Liver (tissue), 8 donors: ENCODE measurements at regions not wholly inside any gene's neighbourhood (a gene's known extent, or its start where the extent isn't known, plus 50 kb on each side); places are given as distances from the start of the nearest gene placed in this dataset.

ENCODE experiments used
- DNase-seq: peaks from one replicate; pipeline ENCODE4 v3.0.0-alpha.2; 2017; ENCODE audit warnings: low spot score
- H3K27ac ChIP-seq, 2 donors: one replicate each; pipeline ENCODE4 v1.7.0; 2013; ENCODE audit warnings: inconsistent platforms in 2 of 2, low read length in 2 of 2, control low read depth in 1 of 2, low read depth in 1 of 2, mild to moderate bottlenecking in 1 of 2
- H3K27me3 ChIP-seq, 4 donors: one replicate each; pipeline versions ENCODE4 v1.6.1 to v1.7.0; 2013; ENCODE audit warnings: low read length in 3 of 4, inconsistent platforms in 1 of 4, mild to moderate bottlenecking in 1 of 4, moderate library complexity in 1 of 4; ENCODE audit not compliant: control insufficient read depth in 4 of 4, insufficient read depth in 4 of 4
- H3K36me3 ChIP-seq, 4 donors: one replicate each; pipeline versions ENCODE4 v1.6.1 to v1.7.0; 2013; ENCODE audit warnings: low read length in 3 of 4, mild to moderate bottlenecking in 3 of 4, low read depth in 1 of 4, moderate library complexity in 1 of 4; ENCODE audit not compliant: control insufficient read depth in 4 of 4, insufficient read depth in 3 of 4
- H3K4me1 ChIP-seq, 4 donors: one replicate each; pipeline versions ENCODE4 v1.6.1 to v1.7.0; 2013; ENCODE audit warnings: low read length in 3 of 4, mild to moderate bottlenecking in 3 of 4, moderate library complexity in 1 of 4; ENCODE audit not compliant: control insufficient read depth in 4 of 4, insufficient read depth in 4 of 4
- H3K4me3 ChIP-seq, 3 donors: one replicate each; pipeline versions ENCODE4 v1.6.1 to v1.7.0; 2013; ENCODE audit warnings: low read length in 3 of 3, control low read depth in 1 of 3, low read depth in 1 of 3, mild to moderate bottlenecking in 1 of 3
- H3K9ac ChIP-seq, 2 donors: one replicate each; pipeline ENCODE4 v1.7.0; 2013; ENCODE audit warnings: low read length in 2 of 2, mild to moderate bottlenecking in 2 of 2, moderate library complexity in 2 of 2, control low read depth in 1 of 2, low read depth in 1 of 2
- H3K9me3 ChIP-seq, 4 donors: one replicate each; pipeline versions ENCODE4 v1.6.1 to v1.7.0; 2013; ENCODE audit warnings: low read length in 3 of 4; ENCODE audit not compliant: control insufficient read depth in 4 of 4
- FOXA1 ChIP-seq: IDR thresholded peaks from 2 replicates; pipeline ENCODE4 v1.6.1; 2016; ENCODE audit warnings: antibody characterized with exemption
- FOXA2 ChIP-seq: IDR thresholded peaks from 2 replicates; pipeline ENCODE4 v1.6.1; 2016; ENCODE audit warnings: antibody characterized with exemption
- GABPA ChIP-seq, 2 donors: IDR thresholded peaks in 1 of 2; conservative IDR thresholded peaks in 1 of 2; 2 replicates each; pipeline ENCODE4 v1.6.1; 2016; ENCODE audit warnings: antibody characterized with exemption in 2 of 2, mild to moderate bottlenecking in 1 of 2, moderate library complexity in 1 of 2
- HNF4A ChIP-seq, 2 donors: conservative IDR thresholded peaks; 2 replicates each; pipeline ENCODE4 v1.6.1; 2016; ENCODE audit warnings: antibody characterized with exemption in 2 of 2, mild to moderate bottlenecking in 2 of 2
- HNF4G ChIP-seq: IDR thresholded peaks from 2 replicates; pipeline ENCODE4 v1.6.1; 2016; ENCODE audit warnings: antibody characterized with exemption
- NR2F2 ChIP-seq: IDR thresholded peaks from 2 replicates; pipeline ENCODE4 v1.6.1; 2016; ENCODE audit warnings: antibody characterized with exemption
- RAD21 ChIP-seq, 2 donors: IDR thresholded peaks; 2 replicates each; pipeline ENCODE4 v1.6.1; 2016; ENCODE audit warnings: antibody characterized with exemption in 2 of 2, mild to moderate bottlenecking in 2 of 2
- SP1 ChIP-seq: IDR thresholded peaks from 2 replicates; pipeline ENCODE4 v1.6.1; 2018; ENCODE audit warnings: antibody characterized with exemption, mild to moderate bottlenecking
- TAF1 ChIP-seq: conservative IDR thresholded peaks from 2 replicates; pipeline ENCODE4 v1.6.1; 2016; ENCODE audit warnings: antibody characterized with exemption, mild to moderate bottlenecking
- YY1 ChIP-seq: IDR thresholded peaks from 2 replicates; pipeline ENCODE4 v1.6.1; 2016; ENCODE audit warnings: antibody characterized with exemption, mild to moderate bottlenecking
- WGBS: extraction: QIAGEN DNeasy Blood & Tissue Kit; methylation state at CpG from one replicate; pipeline ENCODE4 v1.1.7; 2013; 5-methylcytosine and 5-hydroxymethylcytosine counted together
- TF ChIP-seq, protein P1 (sequence below): IDR thresholded peaks from 2 replicates; pipeline ENCODE4 v1.6.1; 2016; ENCODE audit warnings: antibody characterized with exemption
- TF ChIP-seq, protein P2 (sequence below): fragments of 150-350 bp; IDR thresholded peaks from 2 replicates; pipeline ENCODE4 v1.5.1; 2017; ENCODE audit warnings: improper control_type of control experiment, low read depth, low read length; ENCODE audit not compliant: missing input control
- TF ChIP-seq, protein P3 (sequence below): IDR thresholded peaks from 2 replicates; pipeline ENCODE4 v1.6.1; 2016; ENCODE audit warnings: antibody characterized with exemption, mild to moderate bottlenecking
- TF ChIP-seq, protein P4 (sequence below): IDR thresholded peaks from 2 replicates; pipeline ENCODE4 v1.6.1; 2016; ENCODE audit warnings: antibody characterized with exemption
- donor health status: healthy.
- donor health status: healthy.
- donor health status: healthy.
- donor health status: healthy.
- donor health status: healthy.

DNA sequence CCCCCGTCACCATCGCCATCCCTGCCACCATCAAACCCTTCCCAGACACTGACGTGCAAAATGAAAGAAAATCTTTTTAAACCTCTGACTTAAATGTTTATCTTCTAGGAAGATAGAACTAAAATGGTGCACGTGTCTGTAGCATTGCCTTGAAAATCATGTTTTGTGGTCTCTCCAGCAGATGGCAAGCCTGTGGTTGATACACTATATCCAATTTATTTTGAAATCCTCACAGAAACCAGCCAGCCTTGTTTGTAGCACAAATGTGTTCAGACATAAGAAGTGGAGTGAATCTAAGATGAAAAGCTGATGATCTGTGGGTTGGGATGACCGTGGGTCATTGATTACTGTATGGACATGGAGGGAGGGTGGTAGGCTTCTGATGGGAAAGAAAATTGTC is 436.2 kb upstream of the SMIM21 start:
- DNase-seq, result no peak
- Histone ChIP-seq H3K27me3 (no peaks in the 10 kb centered on the region), H3K4me1 (no peaks in the 10 kb centered on the region), H3K9me3 (no peaks in the 10 kb centered on the region), H3K9ac (no peak overlapping the region), H3K36me3 (no peaks in the 10 kb centered on the region), H3K4me3 (no peak overlapping the region), H3K27ac (no peak overlapping the region)
- TF ChIP-seq YY1 (no peak), GABPA (IDR thresholded peaks at IDR 0.05 in 1 of 2, conservative IDR thresholded peaks at IDR 0.05 in 1 of 2) (no peak), FOXA1 (no peak), NR2F2 (no peak)
- TF ChIP-seq, protein P1, sequence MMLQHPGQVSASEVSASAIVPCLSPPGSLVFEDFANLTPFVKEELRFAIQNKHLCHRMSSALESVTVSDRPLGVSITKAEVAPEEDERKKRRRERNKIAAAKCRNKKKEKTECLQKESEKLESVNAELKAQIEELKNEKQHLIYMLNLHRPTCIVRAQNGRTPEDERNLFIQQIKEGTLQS, result no peak
- WGBS, result 80% methylated on average over 5 of the region's 5 CpGs

DNA sequence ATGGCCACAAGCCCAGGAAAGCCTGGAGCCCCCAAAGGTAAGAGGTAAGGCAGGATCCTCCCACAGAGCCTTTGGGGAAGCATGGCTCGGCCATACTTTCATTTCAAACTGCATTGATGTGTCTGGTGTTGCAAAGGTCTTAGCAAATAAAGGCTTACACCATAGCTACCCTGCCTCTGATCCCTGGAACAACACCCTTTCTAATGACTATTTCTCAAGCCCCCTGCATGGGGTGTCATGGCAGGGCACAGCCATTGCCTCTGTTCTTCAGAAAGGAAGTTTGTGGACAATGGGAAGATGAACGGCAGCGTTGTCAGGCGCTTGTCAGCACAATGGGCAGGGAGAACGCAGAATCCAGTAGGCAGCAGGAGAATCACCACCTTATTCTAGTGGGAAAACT is 435.0 kb upstream of the SMIM21 start:
- H3K36me3 ChIP-seq, result no peaks in the 10 kb centered on the region
- no peak overlapping the region for H3K4me3 ChIP-seq
- H3K4me1 ChIP-seq, result no peaks in the 10 kb centered on the region
- no peak for DNase-seq
- TF ChIP-seq, protein P1, result no peak
- TF ChIP-seq TAF1, result no peak
- TF ChIP-seq FOXA2, result no peak
- TF ChIP-seq YY1, result no peak
- TF ChIP-seq, protein P2, sequence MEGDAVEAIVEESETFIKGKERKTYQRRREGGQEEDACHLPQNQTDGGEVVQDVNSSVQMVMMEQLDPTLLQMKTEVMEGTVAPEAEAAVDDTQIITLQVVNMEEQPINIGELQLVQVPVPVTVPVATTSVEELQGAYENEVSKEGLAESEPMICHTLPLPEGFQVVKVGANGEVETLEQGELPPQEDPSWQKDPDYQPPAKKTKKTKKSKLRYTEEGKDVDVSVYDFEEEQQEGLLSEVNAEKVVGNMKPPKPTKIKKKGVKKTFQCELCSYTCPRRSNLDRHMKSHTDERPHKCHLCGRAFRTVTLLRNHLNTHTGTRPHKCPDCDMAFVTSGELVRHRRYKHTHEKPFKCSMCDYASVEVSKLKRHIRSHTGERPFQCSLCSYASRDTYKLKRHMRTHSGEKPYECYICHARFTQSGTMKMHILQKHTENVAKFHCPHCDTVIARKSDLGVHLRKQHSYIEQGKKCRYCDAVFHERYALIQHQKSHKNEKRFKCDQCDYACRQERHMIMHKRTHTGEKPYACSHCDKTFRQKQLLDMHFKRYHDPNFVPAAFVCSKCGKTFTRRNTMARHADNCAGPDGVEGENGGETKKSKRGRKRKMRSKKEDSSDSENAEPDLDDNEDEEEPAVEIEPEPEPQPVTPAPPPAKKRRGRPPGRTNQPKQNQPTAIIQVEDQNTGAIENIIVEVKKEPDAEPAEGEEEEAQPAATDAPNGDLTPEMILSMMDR, result no peak
- TF ChIP-seq HNF4A (conservative IDR thresholded peaks at IDR 0.05), result no peak
- TF ChIP-seq NR2F2, result no peak
- TF ChIP-seq RAD21 (IDR thresholded peaks at IDR 0.05), result no peak
- no peak for TF ChIP-seq HNF4G
- TF ChIP-seq GABPA (IDR thresholded peaks at IDR 0.05 in 1 of 2, conservative IDR thresholded peaks at IDR 0.05 in 1 of 2), result no peak
- TF ChIP-seq SP1, result no peak
- TF ChIP-seq, protein P3, sequence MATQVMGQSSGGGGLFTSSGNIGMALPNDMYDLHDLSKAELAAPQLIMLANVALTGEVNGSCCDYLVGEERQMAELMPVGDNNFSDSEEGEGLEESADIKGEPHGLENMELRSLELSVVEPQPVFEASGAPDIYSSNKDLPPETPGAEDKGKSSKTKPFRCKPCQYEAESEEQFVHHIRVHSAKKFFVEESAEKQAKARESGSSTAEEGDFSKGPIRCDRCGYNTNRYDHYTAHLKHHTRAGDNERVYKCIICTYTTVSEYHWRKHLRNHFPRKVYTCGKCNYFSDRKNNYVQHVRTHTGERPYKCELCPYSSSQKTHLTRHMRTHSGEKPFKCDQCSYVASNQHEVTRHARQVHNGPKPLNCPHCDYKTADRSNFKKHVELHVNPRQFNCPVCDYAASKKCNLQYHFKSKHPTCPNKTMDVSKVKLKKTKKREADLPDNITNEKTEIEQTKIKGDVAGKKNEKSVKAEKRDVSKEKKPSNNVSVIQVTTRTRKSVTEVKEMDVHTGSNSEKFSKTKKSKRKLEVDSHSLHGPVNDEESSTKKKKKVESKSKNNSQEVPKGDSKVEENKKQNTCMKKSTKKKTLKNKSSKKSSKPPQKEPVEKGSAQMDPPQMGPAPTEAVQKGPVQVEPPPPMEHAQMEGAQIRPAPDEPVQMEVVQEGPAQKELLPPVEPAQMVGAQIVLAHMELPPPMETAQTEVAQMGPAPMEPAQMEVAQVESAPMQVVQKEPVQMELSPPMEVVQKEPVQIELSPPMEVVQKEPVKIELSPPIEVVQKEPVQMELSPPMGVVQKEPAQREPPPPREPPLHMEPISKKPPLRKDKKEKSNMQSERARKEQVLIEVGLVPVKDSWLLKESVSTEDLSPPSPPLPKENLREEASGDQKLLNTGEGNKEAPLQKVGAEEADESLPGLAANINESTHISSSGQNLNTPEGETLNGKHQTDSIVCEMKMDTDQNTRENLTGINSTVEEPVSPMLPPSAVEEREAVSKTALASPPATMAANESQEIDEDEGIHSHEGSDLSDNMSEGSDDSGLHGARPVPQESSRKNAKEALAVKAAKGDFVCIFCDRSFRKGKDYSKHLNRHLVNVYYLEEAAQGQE, result no peak
- TF ChIP-seq, protein P4, sequence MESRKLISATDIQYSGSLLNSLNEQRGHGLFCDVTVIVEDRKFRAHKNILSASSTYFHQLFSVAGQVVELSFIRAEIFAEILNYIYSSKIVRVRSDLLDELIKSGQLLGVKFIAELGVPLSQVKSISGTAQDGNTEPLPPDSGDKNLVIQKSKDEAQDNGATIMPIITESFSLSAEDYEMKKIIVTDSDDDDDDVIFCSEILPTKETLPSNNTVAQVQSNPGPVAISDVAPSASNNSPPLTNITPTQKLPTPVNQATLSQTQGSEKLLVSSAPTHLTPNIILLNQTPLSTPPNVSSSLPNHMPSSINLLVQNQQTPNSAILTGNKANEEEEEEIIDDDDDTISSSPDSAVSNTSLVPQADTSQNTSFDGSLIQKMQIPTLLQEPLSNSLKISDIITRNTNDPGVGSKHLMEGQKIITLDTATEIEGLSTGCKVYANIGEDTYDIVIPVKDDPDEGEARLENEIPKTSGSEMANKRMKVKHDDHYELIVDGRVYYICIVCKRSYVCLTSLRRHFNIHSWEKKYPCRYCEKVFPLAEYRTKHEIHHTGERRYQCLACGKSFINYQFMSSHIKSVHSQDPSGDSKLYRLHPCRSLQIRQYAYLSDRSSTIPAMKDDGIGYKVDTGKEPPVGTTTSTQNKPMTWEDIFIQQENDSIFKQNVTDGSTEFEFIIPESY, result no peak
- no peak overlapping the region for H3K9ac ChIP-seq
- WGBS, result 75% methylated on average over 5 of the region's 5 CpGs
- H3K27ac ChIP-seq, result no peak overlapping the region
- H3K27me3 ChIP-seq, result no peaks in the 10 kb centered on the region
- no peaks in the 10 kb centered on the region for H3K9me3 ChIP-seq
